ENCODE measurements at regions not wholly inside any gene's neighbourhood (a gene's known extent, or its start where the extent isn't known, plus 50 kb on each side); places are given as distances from the start of the nearest gene placed in this dataset.

DNA sequence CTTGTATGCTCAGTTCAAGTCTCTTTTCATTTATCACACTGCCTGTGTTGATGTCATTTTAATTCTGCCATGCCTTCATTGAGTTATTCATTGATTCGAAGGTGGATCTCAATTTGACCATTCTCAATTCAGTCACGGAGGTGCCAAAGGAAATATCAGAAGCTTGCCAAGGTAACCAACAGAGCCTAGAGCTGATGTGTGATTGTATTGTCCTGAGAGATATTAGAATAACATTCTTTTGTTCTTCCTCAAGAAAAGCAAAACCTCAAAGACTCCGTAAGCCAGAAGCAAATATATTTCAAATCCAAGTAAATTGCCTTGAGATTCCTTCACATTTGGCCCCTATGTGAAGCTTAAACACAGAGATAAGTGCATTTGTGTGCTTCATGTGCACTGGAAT, 345.3 kb downstream of the CXCL12 start:
- Histone ChIP-seq H2BK12ac (ENCODE audit: low read depth, low read length) (no peak overlapping the region), H3K18ac (ENCODE audit: extremely low read depth, low read length) (no peak overlapping the region), H3K23me2 (ENCODE audit: low read depth, low read length) (no peaks in the 10 kb centered on the region), H3K27ac (ENCODE audit: low read depth, low read length) (no peak overlapping the region), H3K4me3 (ENCODE audit: extremely low read depth in 1 of 4, insufficient read depth in 2 of 4, low read depth in 3 of 4, low read length in 4 of 4) (no peak overlapping the region), H3K79me1 (ENCODE audit: low read depth, low read length) (no peaks in the 10 kb centered on the region), H2BK120ac (replicated peaks; ENCODE audit: low read depth, low read length) (no peak overlapping the region), H4K5ac (ENCODE audit: insufficient read length, low read depth, low read length) (no peak overlapping the region), H3K36me3 (ENCODE audit: control insufficient read depth in 2 of 4, insufficient read depth in 4 of 4, low read length in 3 of 4) (no peaks in the 10 kb centered on the region), H4K91ac (replicated peaks; ENCODE audit: insufficient read length, low read length) (no peak overlapping the region), H3K9ac (replicated peaks in 1 of 4; ENCODE audit: extremely low read depth in 1 of 4, low read depth in 3 of 4, low read length in 3 of 4) (no peak overlapping the region), H2AFZ (ENCODE audit: low read length) (no peak overlapping the region), H2BK20ac (ENCODE audit: low read length) (no peak overlapping the region), H2AK5ac (ENCODE audit: low read depth, low read length) (no peak overlapping the region), H2BK15ac (ENCODE audit: low read length) (no peak overlapping the region), H4K8ac (ENCODE audit: extremely low read depth, insufficient read depth, low read length) (no peak overlapping the region), H3K4ac (replicated peaks; ENCODE audit: insufficient read length, low read depth, low read length) (no peak overlapping the region), H4K20me1 (replicated peaks in 1 of 2; ENCODE audit: control insufficient read depth in 1 of 2, insufficient read depth in 2 of 2, low read length in 2 of 2) (no peaks in the 10 kb centered on the region), H2BK5ac (ENCODE audit: low read depth, low read length) (no peak overlapping the region), H3K56ac (replicated peaks; ENCODE audit: insufficient read length, low read depth, low read length) (no peak overlapping the region), H3K4me1 (replicated peaks in 1 of 4; ENCODE audit: control insufficient read depth in 3 of 4, insufficient read depth in 4 of 4, low read length in 3 of 4) (peaks cover 0 to 6% (median 1%) of the 10 kb centered on the region in 4 experiments; a peak in 4 of 7 replicates), H3K27me3 (replicated peaks in 1 of 4; ENCODE audit: control insufficient read depth in 3 of 4, extremely low read depth in 1 of 4, insufficient read depth in 3 of 4, low read length in 3 of 4) (no peaks in the 10 kb centered on the region), H3K14ac (ENCODE audit: insufficient read length) (no peak overlapping the region), H3K23ac (ENCODE audit: insufficient read length) (no peak overlapping the region), H3K4me2 (ENCODE audit: insufficient read depth in 1 of 2, low read depth in 2 of 2, low read length in 2 of 2) (no peak overlapping the region), H3K79me2 (ENCODE audit: control insufficient read depth in 1 of 2, insufficient read depth in 2 of 2, low read length in 2 of 2) (no peaks in the 10 kb centered on the region), H3K9me3 (ENCODE audit: insufficient read depth in 2 of 2, low read depth in 1 of 2, low read length in 1 of 2) (no peaks in the 10 kb centered on the region)
- TF ChIP-seq TCF12 (IDR thresholded peaks at IDR 0.05; ENCODE audit: low read depth, low read length) (no peak), YY1 (IDR thresholded peaks at IDR 0.05; ENCODE audit: low read depth, low read length) (no peak), SIRT6 (IDR thresholded peaks at IDR 0.05; ENCODE audit: low read length) (no peak), SUZ12 (IDR thresholded peaks at IDR 0.05; ENCODE audit: low read length) (no peak), POU5F1 (IDR thresholded peaks at IDR 0.05; ENCODE audit: low read depth, low read length) (no peak), KDM4A (IDR thresholded peaks at IDR 0.05; ENCODE audit: low read depth, low read length, severe bottlenecking) (no peak), SIN3A (conservative IDR thresholded peaks at IDR 0.05 in 1 of 2, IDR thresholded peaks at IDR 0.05 in 1 of 2; ENCODE audit: low read depth in 1 of 2, low read length in 2 of 2) (no peak)
- CTCF ChIA-PET (ENCODE audit: partially characterized antibody), result no interaction called here
- FAIRE-seq (no peak), DNase-seq (ENCODE audit: low read depth in 1 of 2, low spot score in 2 of 2) (no peak)
- POLR2A ChIA-PET (ENCODE audit: partially characterized antibody), result no interaction called here
- 92% methylated on average over 3 of the region's 3 CpGs; no CpG with 5 or more reads in 1 of the 2 experiments for WGBS, 2 experiments (ENCODE audit: extremely low coverage in 1 of 2, insufficient coverage in 1 of 2, insufficient read length in 1 of 2, insufficient replicate concordance in 2 of 2, low coverage in 1 of 2, low lambda C conversion rate in 2 of 2, missing lambda C conversion rate in 1 of 2)

Data from H1 (cell line).